GM23338 (cell line): ENCODE measurements at regions not wholly inside any gene's neighbourhood (a gene's known extent, or its start where the extent isn't known, plus 50 kb on each side); places are given as distances from the start of the nearest gene placed in this dataset.

Experiments used
- ATAC-seq: fragments of 200-7000 bp; cut with Tn5 transposase; 3 replicates; pipeline ENCODE4 v1.9.1; 2020
- DNase-seq: peaks from one replicate; pipeline ENCODE4 v3.0.0-alpha.2; 2015; ENCODE audit warnings: low spot score
- H2AFZ ChIP-seq: fragments of 200-600 bp; sonication (generic); 2 replicates; pipeline ENCODE4 v1.8.0; 2016; ENCODE audit warnings: antibody characterized with exemption, mild to moderate bottlenecking, moderate library complexity
- H3F3A ChIP-seq: fragments of 200-600 bp; sonication (generic); replicated peaks from 2 replicates; pipeline ENCODE4 v1.8.0; 2017; ENCODE audit warnings: antibody characterized with exemption, mixed run types, low read depth
- H3K27ac ChIP-seq: fragments of 200-600 bp; sonication (generic); 2 replicates; pipeline ENCODE4 v1.6.1; 2016; ENCODE audit warnings: low read depth
- H3K27me3 ChIP-seq: fragments of 200-600 bp; sonication (generic); 2 replicates; pipeline ENCODE4 v1.8.0; 2016; ENCODE audit warnings: mild to moderate bottlenecking, mixed run types, moderate library complexity; ENCODE audit not compliant: insufficient read depth
- H3K36me3 ChIP-seq: fragments of 200-600 bp; sonication (generic); 2 replicates; pipeline ENCODE4 v1.8.0; 2016; ENCODE audit warnings: mild to moderate bottlenecking; ENCODE audit not compliant: insufficient read depth
- H3K4me1 ChIP-seq: fragments of 200-600 bp; sonication (generic); 2 replicates; pipeline ENCODE4 v1.8.0; 2016; ENCODE audit warnings: mild to moderate bottlenecking, moderate library complexity; ENCODE audit not compliant: insufficient read depth
- H3K4me2 ChIP-seq: fragments of 200-600 bp; sonication (generic); 2 replicates; pipeline ENCODE4 v1.7.1; 2017; ENCODE audit warnings: mixed run types
- H3K4me3 ChIP-seq: fragments of 200-600 bp; sonication (generic); 2 replicates; pipeline ENCODE4 v1.6.1; 2016; ENCODE audit warnings: mixed run types
- H3K79me2 ChIP-seq: fragments of 200-600 bp; sonication (generic); replicated peaks from 2 replicates; pipeline ENCODE4 v1.8.0; 2017; ENCODE audit warnings: mild to moderate bottlenecking; ENCODE audit not compliant: insufficient read depth
- H3K9me2 ChIP-seq: fragments of 200-600 bp; sonication (generic); 2 replicates; pipeline ENCODE4 v1.8.0; 2017; ENCODE audit not compliant: insufficient read depth
- H4K20me1 ChIP-seq: fragments of 200-600 bp; sonication (generic); replicated peaks from 2 replicates; pipeline ENCODE4 v1.8.0; 2017; ENCODE audit warnings: mild to moderate bottlenecking; ENCODE audit not compliant: insufficient read depth
- H3K27ac Mint-ChIP-seq: 2 replicates; pipeline ENCODE4 v1.8.0; 2020; ENCODE audit warnings: inconsistent platforms, mild to moderate bottlenecking, moderate library complexity, mixed read lengths
- H3K27me3 Mint-ChIP-seq: 3 replicates; pipeline ENCODE4 v1.8.0; 2022; ENCODE audit warnings: low read depth, mild to moderate bottlenecking, moderate library complexity, mixed read lengths, inconsistent platforms; ENCODE audit not compliant: insufficient read depth, poor library complexity
- H3K36me3 Mint-ChIP-seq: 3 replicates; pipeline ENCODE4 v1.8.0; 2021; ENCODE audit warnings: low read depth, mild to moderate bottlenecking, inconsistent platforms, moderate library complexity, mixed read lengths
- H3K4me1 Mint-ChIP-seq: 3 replicates; pipeline ENCODE4 v1.8.0; 2020; ENCODE audit warnings: mild to moderate bottlenecking, inconsistent platforms, mixed read lengths
- H3K4me3 Mint-ChIP-seq: 3 replicates; pipeline ENCODE4 v1.8.0; 2021; ENCODE audit warnings: moderate library complexity, mild to moderate bottlenecking, inconsistent platforms, mixed read lengths
- H3K9me3 Mint-ChIP-seq: 3 replicates; pipeline ENCODE4 v1.8.0; 2020; ENCODE audit warnings: moderate library complexity, mild to moderate bottlenecking, inconsistent platforms, mixed read lengths
- CREB1 ChIP-seq: fragments of 250-450 bp; sonication (Bioruptor Pico); IDR thresholded peaks from 2 replicates; pipeline ENCODE4 v1.5.0; 2020; ENCODE audit warnings: low read depth, mild to moderate bottlenecking, moderate library complexity
- CTCF ChIP-seq, 2 experiments: fragments of 200-600 bp in 1 of 2; sonication (generic) in 1 of 2; conservative IDR thresholded peaks; 2 replicates each; pipeline versions ENCODE4 v1.5.1 to v1.6.1; 2016 to 2017; ENCODE audit warnings: antibody characterized with exemption in 2 of 2, low read depth in 2 of 2, mild to moderate bottlenecking in 2 of 2, moderate library complexity in 1 of 2
- ETS1 ChIP-seq: IDR thresholded peaks from 2 replicates; pipeline ENCODE4 v1.6.1; 2016; ENCODE audit warnings: antibody characterized with exemption
- EZH2 ChIP-seq: fragments of 200-600 bp; sonication (generic); IDR thresholded peaks from one replicate; pipeline ENCODE4 v1.8.0; 2017; ENCODE audit warnings: antibody characterized with exemption, mild to moderate bottlenecking, low read depth; ENCODE audit not compliant: unreplicated experiment
- EZH2phosphoT487 ChIP-seq: fragments of 200-600 bp; sonication (generic); IDR thresholded peaks from one replicate; pipeline ENCODE4 v1.8.1; 2018; ENCODE audit warnings: antibody characterized with exemption; ENCODE audit not compliant: unreplicated experiment
- JUNB ChIP-seq: IDR thresholded peaks from one replicate; pipeline ENCODE4 v1.6.1; 2016; ENCODE audit warnings: antibody characterized with exemption; ENCODE audit not compliant: unreplicated experiment
- NANOG ChIP-seq: IDR thresholded peaks from 2 replicates; pipeline ENCODE4 v1.6.1; 2016; ENCODE audit warnings: antibody characterized with exemption, borderline replicate concordance
- POLR2AphosphoS5 ChIP-seq: IDR thresholded peaks from 2 replicates; pipeline ENCODE4 v1.6.1; 2016; ENCODE audit warnings: antibody characterized with exemption, low read depth
- REST ChIP-seq: IDR thresholded peaks from one replicate; pipeline ENCODE4 v1.6.1; 2018; ENCODE audit warnings: antibody characterized with exemption; ENCODE audit not compliant: unreplicated experiment
- STAT1 ChIP-seq: IDR thresholded peaks from one replicate; pipeline ENCODE4 v1.6.1; 2016; ENCODE audit warnings: antibody characterized with exemption; ENCODE audit not compliant: unreplicated experiment
- ZNF114 ChIP-seq: fragments of 250-450 bp; sonication (Bioruptor Pico); IDR thresholded peaks from 2 replicates; pipeline ENCODE4 v1.5.0; 2020; ENCODE audit warnings: mild to moderate bottlenecking, moderate library complexity
- ZNF331 ChIP-seq: fragments of 250-450 bp; sonication (Bioruptor Pico); IDR thresholded peaks from 2 replicates; pipeline ENCODE4 v1.5.0; 2020; ENCODE audit warnings: low read depth, mild to moderate bottlenecking, moderate library complexity
- ZNF462 ChIP-seq: fragments of 250-450 bp; sonication (Bioruptor Pico); IDR thresholded peaks from 2 replicates; pipeline ENCODE4 v1.5.0; 2020; ENCODE audit warnings: mild to moderate bottlenecking, moderate library complexity

GRCh38 chr1:94614996-94615395 is 73.4 kb upstream of the F3 start:
- H3K9me2 ChIP-seq, result peaks cover 8% of the 10 kb centered on the region
- ATAC-seq, result no peak
- no peak overlapping the region for H3K27ac ChIP-seq
- Mint-ChIP-seq H3K27me3 (peaks cover 4% of the 10 kb centered on the region), H3K9me3 (peaks cover 10% of the 10 kb centered on the region), H3K4me3 (no peak overlapping the region), H3K4me1 (peaks cover 31% of the 10 kb centered on the region), H3K27ac (no peak overlapping the region), H3K36me3 (peaks cover 5% of the 10 kb centered on the region; the same call in 1 of the 3 replicates)
- no peak overlapping the region for H3K4me2 ChIP-seq
- H3K27me3 ChIP-seq, result no peaks in the 10 kb centered on the region
- no peaks in the 10 kb centered on the region for H3F3A ChIP-seq
- no peak for DNase-seq
- no peaks in the 10 kb centered on the region for H3K79me2 ChIP-seq
- no peaks in the 10 kb centered on the region for H4K20me1 ChIP-seq
- no peak overlapping the region for H2AFZ ChIP-seq
- no peak overlapping the region for H3K4me3 ChIP-seq
- TF ChIP-seq CTCF (conservative IDR thresholded peaks at IDR 0.05; ENCODE audit: low read depth in 2 of 2), result no peak
- TF ChIP-seq NANOG, result no peak
- no peak for TF ChIP-seq ZNF331 (CRISPR knock-in tag)
- TF ChIP-seq ZNF114 (CRISPR knock-in tag), result no peak
- TF ChIP-seq REST, result no peak
- no peak for TF ChIP-seq POLR2AphosphoS5
- no peak for TF ChIP-seq EZH2
- TF ChIP-seq STAT1, result no peak
- no peak for TF ChIP-seq JUNB
- TF ChIP-seq ETS1, result no peak
- TF ChIP-seq CREB1 (CRISPR knock-in tag), result no peak
- no peak for TF ChIP-seq EZH2phosphoT487
- TF ChIP-seq ZNF462 (CRISPR knock-in tag), result no peak
- no peaks in the 10 kb centered on the region; the same call in 1 of the 2 replicates for H3K36me3 ChIP-seq
- 0 out of 2 replicates have a peak, but pooled peaks cover 8% of the 10 kb centered on the region for H3K4me1 ChIP-seq
